ENCODE measurements at regions not wholly inside any gene's neighbourhood (a gene's known extent, or its start where the extent isn't known, plus 50 kb on each side); places are given as distances from the start of the nearest gene placed in this dataset.

DNA sequence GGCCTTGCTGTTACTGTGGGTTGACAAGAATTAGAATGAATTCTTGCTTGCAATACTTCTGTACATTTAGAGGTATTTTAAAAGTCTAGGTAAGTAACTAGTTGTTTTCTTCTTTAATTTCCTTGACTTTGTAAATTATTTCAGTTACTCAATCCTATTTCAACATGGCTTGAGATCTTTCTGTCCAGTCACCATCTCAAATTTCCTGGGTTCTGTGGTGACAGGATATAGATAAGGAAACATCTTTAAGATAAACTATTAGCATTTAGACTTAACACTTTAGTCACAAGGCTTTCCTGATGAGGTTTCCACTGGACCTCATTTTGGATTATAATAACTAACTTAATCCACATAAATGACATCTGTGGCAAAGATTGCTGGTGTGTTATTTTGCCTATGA, 195.9 kb upstream of the DPH6 start:
- CTCF ChIA-PET = interaction anchor here (6.7 kb wide), 1 partner anchor 10 kb away, joined by 34 read pairs; no protein-coding TSS in a partner anchor
- no TSS peak for BruUV-seq (replicated peaks)

DNA sequence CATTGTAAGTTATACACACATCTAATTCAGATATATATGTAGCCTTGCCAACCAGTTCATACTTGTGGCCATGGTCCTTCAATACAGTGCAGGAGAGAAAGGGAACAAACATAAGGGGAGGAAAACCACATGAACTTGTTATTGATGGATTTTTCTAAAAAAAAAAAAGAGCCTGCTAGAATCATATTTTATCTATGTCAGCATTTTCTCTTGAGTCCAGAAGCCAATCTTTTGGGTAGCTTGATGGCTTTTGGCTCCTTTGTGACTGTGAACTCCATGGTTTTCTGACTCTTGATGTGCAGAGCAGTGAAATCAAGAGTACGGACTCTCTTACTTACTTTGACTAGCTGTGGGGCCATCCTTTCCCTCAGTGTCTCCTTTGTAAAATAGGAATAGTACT, 197.4 kb upstream of the DPH6 start:
- ATAC-seq = no peak
- no peak overlapping the region for H3K4me3 ChIP-seq
- H2AFZ ChIP-seq (ENCODE audit: control insufficient read depth, low read depth, low read length) = no peak overlapping the region
- H3K4me2 ChIP-seq (ENCODE audit: control insufficient read depth, insufficient read depth) = no peak overlapping the region
- no peak for TF ChIP-seq RCOR1 (conservative IDR thresholded peaks at IDR 0.05; ENCODE audit: low read depth, low read length)
- in situ Hi-C loops (cut with MboI) = no loop called here
- H3K9ac ChIP-seq (ENCODE audit: control insufficient read depth, insufficient read depth, low read length) = no peak overlapping the region
- ChIA-PET SMC1A (ENCODE audit: uncharacterized antibody, unreplicated experiment) (interaction anchor here (0.6 kb wide), 1 partner anchor 15 kb away, joined by 3 read pairs; no protein-coding TSS in a partner anchor), CTCF (interaction anchor here (6.7 kb wide), 1 partner anchor 8 kb away, joined by 34 read pairs; no protein-coding TSS in a partner anchor), POLR2A (no interaction called here), RAD21 (ENCODE audit: unreplicated experiment) (no interaction called here)
- no peak overlapping the region for H3K27ac ChIP-seq (ENCODE audit: control insufficient read depth, insufficient read depth)
- no peaks in the 10 kb centered on the region for H3K4me1 ChIP-seq (ENCODE audit: control insufficient read depth, insufficient read depth, low read length)
- intact Hi-C loops (cut with micrococcal nuclease; ENCODE audit: unreplicated experiment) = no loop called here
- no peaks in the 10 kb centered on the region for H3K27me3 ChIP-seq (replicated peaks in 1 of 2; ENCODE audit: control insufficient read depth in 2 of 2, insufficient read depth in 2 of 2, low read length in 1 of 2)
- FAIRE-seq = no peak
- no peaks in the 10 kb centered on the region for H3K9me3 ChIP-seq (replicated peaks; ENCODE audit: control insufficient read depth, insufficient read depth, low read length)
- H3K36me3 ChIP-seq (ENCODE audit: control insufficient read depth in 2 of 2, insufficient read depth in 2 of 2, low read length in 1 of 2) = no peaks in the 10 kb centered on the region
- no peaks in the 10 kb centered on the region for H4K20me1 ChIP-seq (ENCODE audit: control insufficient read depth, insufficient read depth)
- 50% methylated on average over 1 of the region's 1 CpG for WGBS (ENCODE audit: insufficient coverage, insufficient replicate concordance, low lambda C conversion rate, missing lambda C conversion rate)
- DNase-seq (ENCODE audit: low read depth, low spot score) = no peak
- no TSS peak for BruUV-seq (replicated peaks)
- no peaks in the 10 kb centered on the region for H3K79me2 ChIP-seq (ENCODE audit: control insufficient read depth, insufficient read depth, low read length)

More for the DNA sequence above, 195.9 kb upstream of the DPH6 start:
- Histone ChIP-seq H3K9ac (ENCODE audit: control insufficient read depth, insufficient read depth, low read length) (no peak overlapping the region), H4K20me1 (ENCODE audit: control insufficient read depth, insufficient read depth) (no peaks in the 10 kb centered on the region), H3K4me3 (no peak overlapping the region), H3K36me3 (ENCODE audit: control insufficient read depth in 2 of 2, insufficient read depth in 2 of 2, low read length in 1 of 2) (no peaks in the 10 kb centered on the region), H3K27me3 (replicated peaks in 1 of 2; ENCODE audit: control insufficient read depth in 2 of 2, insufficient read depth in 2 of 2, low read length in 1 of 2) (no peaks in the 10 kb centered on the region), H3K4me2 (ENCODE audit: control insufficient read depth, insufficient read depth) (no peak overlapping the region), H3K4me1 (ENCODE audit: control insufficient read depth, insufficient read depth, low read length) (no peaks in the 10 kb centered on the region), H2AFZ (ENCODE audit: control insufficient read depth, low read depth, low read length) (no peak overlapping the region), H3K79me2 (ENCODE audit: control insufficient read depth, insufficient read depth, low read length) (no peaks in the 10 kb centered on the region), H3K27ac (ENCODE audit: control insufficient read depth, insufficient read depth) (no peak overlapping the region), H3K9me3 (replicated peaks; ENCODE audit: control insufficient read depth, insufficient read depth, low read length) (no peaks in the 10 kb centered on the region)
- in situ Hi-C loops (cut with MboI) (no loop called here), intact Hi-C loops (cut with micrococcal nuclease; ENCODE audit: unreplicated experiment) (no loop called here)
- FAIRE-seq = no peak
- TF ChIP-seq STAT1 (conservative IDR thresholded peaks at IDR 0.05) (no peak), CHD2 (IDR thresholded peaks at IDR 0.05; ENCODE audit: borderline replicate concordance, low read depth, low read length) (no peak), IRF4 (IDR thresholded peaks at IDR 0.05; ENCODE audit: low read depth, low read length) (no peak)
- DNase-seq (ENCODE audit: low read depth, low spot score) = no peak
- POLR2A ChIA-PET = no interaction called here
- RAD21 ChIA-PET (ENCODE audit: unreplicated experiment) = interaction anchor here (1.5 kb wide), 1 partner anchor 10 kb away, joined by 5 read pairs; no protein-coding TSS in a partner anchor
- no peak for ATAC-seq
- SMC1A ChIA-PET (ENCODE audit: uncharacterized antibody, unreplicated experiment) = no interaction called here

Data from GM12878 (cell line).